ENCODE measurements at regions not wholly inside any gene's neighbourhood (a gene's known extent, or its start where the extent isn't known, plus 50 kb on each side); places are given as distances from the start of the nearest gene placed in this dataset.

DNA sequence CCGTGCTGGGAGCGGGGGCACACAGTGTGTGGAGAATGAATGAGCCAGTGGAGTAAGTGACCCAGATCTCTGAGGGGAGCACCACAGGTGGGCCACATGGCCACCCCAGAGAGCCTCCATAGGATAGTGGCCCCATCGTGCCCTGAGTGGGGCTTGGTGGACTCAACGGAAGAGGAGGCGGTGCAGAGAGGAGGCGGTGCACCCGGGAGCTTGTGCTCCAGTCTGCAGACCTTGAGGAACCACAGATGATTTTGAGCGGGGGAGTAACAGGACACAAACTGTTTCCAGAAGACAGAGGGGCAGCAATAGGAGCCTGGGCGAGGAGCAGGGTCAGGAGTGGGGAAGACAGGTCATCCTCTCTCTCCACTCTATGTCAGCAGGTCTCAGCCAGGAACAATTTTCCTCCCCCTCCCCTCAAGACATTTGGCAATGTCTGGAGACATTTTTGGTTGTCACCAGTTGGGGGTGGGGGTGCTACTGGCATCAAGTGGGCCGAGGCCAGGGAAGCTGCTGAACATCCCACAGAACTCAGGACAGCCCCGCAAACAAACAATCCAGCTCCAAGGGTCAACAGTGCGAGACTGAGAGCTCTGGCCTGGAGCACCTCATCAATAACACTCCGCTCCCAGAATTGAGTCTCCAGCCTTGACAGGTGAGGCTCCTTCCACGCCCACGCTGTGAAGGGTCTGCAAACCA, 182.2 kb downstream of the USP12 start:
- DNase-seq (ENCODE audit: low read depth), result no peak

- DNase-seq (ENCODE audit: low read depth), result no peak
These were observed 183.4 kb downstream of the USP12 start for GRCh38 chr13:26988059-26988769.

DNA sequence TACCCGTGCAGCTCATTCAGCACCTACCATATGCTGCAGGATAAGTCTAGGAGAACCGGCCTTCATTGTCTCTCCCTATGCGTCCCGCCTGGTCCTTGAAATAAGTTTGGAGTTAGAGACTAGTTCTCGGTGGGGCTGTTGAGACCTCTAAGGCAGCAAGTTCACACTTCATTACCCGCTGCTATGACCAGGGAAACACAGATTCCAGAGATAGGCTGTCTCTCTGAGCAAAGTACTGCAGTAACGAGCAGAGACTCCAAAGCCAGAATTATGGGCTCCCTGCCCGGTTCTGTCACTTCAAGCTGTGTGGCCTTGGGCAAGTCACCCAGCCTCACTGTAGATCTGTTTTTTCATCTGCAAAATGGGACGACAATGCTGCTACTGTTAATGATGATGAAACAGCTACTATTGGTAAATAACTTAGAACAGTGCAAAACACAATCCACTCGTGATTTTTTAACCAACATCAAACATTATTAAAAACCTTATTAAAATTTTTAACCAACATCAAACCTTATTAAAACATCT, 184.1 kb downstream of the USP12 start:
- DNase-seq (ENCODE audit: low read depth), result no peak

GRCh38 chr13:26985285-26985878, 186.2 kb downstream of the USP12 start:
- peak; percentile 56 for DNase-seq (ENCODE audit: low read depth)

DNA sequence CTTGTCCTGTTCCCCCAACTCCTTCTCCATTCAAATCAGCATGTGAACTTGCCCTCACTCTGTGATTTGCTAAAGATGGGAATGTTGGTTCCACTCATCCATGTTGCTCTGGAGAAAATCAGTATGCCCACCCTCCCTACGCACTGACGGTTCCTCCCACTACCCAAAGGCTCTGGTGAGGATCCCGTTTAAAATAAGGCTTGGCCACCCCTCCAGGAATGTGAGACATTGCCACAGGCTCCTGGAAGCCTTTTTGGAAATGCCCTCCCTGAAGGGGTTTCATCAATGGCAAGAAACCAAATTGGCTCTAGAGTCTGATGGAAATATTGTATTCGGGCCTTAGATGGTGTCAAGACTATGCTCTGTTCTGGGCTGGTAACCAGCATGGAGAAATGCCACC, 187.3 kb downstream of the USP12 start:
- DNase-seq (ENCODE audit: low read depth), result no peak

DNA sequence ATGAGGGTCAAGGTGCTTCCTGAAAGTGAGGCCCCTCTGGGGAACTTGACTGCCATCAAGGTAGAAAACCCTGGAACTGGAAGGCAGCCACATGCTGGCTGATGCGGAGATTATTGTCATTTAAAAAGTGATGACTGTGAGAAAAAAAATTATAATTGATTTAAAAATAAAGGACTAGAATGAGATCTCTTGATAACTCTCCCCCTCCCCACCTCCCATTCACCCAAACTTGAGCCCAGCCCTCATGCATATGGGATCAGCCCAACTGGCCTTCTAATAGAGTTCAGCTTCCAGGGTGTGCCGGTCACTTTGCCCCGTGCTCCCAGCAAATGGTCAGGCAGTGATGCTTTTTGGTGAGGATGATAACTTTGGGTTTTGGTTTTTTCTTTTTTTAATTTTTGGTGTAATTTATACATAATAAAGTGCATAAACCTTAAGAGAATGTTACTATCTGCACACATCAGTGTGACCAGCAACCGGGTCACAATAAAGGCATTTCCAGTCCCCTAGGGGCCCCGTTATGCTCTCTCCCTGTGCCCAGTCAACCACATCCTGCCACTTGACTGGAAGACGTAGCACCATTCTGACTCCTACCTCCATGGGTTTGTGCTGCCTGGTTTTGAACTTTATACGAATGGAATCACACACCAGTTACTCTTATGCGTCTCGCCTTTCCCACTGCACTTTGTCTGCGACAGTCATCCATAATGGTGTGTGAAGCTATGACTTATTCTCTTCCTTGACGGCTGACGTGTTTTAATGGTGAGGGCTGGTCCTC, 187.9 kb downstream of the USP12 start:
- DNase-seq (ENCODE audit: low read depth), result no peak

DNA sequence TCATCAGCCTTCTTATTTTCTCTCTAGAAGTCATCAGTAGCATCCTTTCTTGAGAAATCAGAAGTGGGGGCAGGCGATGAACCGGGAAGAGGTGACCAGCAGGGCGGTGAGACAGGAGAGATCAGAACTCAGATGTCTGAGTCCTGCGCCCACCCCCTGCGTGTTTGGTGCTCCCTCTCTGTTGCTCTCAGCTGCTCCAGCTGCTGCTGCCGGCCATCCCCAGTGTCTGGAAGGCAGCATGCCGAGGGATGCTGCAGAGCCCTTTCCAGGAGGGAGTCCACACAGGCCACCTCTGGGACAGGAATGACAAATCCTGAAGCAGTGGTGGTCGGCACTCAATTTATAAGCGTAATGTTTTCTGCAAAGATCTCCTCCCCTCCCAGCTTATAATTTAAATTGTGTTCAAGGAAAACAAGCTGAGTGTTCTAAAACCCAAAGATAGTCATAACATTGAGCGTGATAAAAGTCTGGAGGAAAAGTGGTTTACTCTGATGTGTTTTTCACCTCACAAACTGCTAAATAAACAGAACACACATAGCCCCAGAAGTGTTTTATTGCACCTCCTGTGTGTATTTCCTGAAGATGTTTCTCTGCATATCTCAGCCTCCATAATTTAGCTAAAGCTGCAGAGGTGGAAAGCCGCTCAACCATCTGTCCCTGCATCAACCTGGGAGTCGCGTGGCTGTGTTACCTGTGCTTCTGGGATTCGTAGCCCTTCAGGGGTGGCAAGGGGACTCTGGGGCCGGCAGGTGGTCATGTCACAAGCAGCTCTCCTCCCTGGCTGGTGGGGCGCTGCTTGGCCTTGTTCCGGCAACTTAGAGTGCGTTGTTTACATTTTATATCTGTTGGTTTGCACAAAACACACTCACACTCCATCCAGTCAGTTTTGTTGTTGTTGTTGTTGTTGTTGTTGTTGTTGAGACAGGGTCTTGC, 191.2 kb downstream of the USP12 start:
- DNase-seq (ENCODE audit: low read depth), result no peak

- no peak for DNase-seq (ENCODE audit: low read depth)
These were observed 192.3 kb downstream of the USP12 start for GRCh38 chr13:26979334-26979733.

- no peak for DNase-seq (ENCODE audit: low read depth)
These were observed 193.3 kb downstream of the USP12 start for GRCh38 chr13:26978081-26978860.

- DNase-seq (ENCODE audit: low read depth), result no peak
These were observed 194.1 kb downstream of the USP12 start for GRCh38 chr13:26977541-26977940.

- no peak for DNase-seq (ENCODE audit: low read depth)
These were observed 195.3 kb downstream of the USP12 start for GRCh38 chr13:26976313-26976712.

- DNase-seq (ENCODE audit: low read depth), result no peak
These were observed 197.7 kb downstream of the USP12 start for GRCh38 chr13:26973946-26974345.

- no peak for DNase-seq (ENCODE audit: low read depth)
These were observed 198.3 kb downstream of the USP12 start for GRCh38 chr13:26973295-26973694.

GRCh38 chr13:26971990-26972887, 199.4 kb downstream of the USP12 start:
- DNase-seq (ENCODE audit: low read depth), result no peak

DNA sequence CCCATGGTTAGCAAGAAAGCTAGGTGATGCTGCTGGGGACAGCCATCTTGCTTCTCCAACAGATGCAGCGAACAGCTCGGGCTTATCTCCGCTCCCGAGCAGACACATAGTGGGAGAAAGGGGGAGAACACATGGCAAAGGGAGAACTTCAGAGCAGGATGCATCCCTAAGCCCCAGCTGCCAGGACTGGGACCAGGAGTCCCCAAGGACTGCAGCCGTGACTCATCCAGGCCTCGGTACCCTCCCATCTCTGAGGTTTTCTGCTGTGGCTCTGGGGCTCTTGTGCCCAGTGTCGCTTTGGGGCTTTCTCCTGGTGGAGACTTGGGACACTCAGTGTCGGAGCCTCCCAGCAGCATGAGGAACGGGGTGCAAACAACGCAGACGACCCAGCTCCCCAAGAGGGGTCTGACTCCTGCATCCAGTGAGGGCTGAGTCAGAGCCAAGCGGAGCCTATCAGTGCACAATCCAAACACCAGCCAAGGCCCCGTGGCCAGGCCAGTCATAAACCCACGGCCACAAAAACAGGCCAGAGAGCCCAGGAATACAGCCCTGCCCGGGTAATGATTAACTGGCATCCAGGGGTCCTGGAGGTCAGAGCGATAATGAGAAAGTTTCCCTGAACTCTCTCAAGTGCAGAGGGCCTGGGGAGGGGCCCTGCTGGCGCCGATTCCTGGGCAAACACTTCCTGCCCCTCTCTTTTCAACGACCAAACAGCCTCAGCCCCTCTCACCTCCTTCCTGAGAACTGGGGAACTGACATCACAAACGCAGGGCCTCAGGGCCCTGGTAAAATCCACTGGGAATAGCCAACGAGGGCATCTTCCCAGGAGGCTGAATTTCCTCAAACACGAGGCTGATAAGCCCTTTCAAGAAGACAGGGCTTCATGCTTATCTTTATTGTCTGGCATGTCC, 202.9 kb downstream of the USP12 start:
- DNase-seq (ENCODE audit: low read depth), result peak; percentile 19

DNA sequence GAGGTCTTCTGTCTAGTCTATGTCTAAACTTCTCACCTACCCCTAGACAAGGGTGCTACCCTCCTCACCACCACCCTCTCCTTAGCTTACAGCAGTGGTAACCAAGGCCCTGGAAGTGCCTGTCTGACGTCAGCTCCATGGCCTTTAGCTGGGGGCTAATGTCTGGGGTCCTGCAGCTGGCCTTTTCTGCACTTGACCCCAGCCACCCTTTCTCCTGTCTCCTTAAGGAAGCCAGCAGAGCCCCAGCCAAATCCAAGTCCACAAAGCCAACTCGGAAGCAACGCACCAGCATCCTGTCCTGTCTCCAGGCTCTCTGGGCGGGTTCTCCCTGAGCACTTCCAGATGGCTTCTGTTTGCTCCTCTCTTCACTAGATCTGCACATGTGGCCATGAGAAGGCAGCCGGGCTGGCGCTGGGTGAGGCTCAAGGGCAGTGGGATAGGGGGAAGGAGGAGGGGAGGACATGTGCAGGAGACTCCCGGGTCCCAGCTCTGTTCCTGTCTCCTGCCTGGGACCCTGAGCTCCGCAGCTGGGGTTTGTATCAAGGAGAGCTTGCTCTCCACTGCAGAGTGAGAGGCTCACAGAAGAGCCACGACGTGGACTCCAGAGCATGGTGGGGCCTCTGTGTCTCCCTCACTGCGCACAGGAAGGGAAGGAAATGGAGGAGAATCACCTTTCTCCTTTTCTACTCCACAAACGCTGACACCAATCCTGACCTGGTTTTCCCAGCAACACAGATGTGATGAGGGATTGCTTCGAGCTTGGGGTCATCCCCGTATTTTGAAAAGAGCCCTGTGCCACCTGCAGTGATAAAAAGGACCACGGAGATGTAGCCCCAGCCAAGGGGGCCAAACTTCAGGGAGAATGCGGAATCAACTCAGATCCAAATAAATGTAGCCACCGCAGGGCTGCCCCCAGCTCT, 204.2 kb downstream of the USP12 start:
- DNase-seq (ENCODE audit: low read depth), result no peak

- DNase-seq (ENCODE audit: low read depth), result no peak
These were observed 204.9 kb downstream of the USP12 start for GRCh38 chr13:26966701-26967080.
